ENCODE measurements at regions not wholly inside any gene's neighbourhood (a gene's known extent, or its start where the extent isn't known, plus 50 kb on each side); places are given as distances from the start of the nearest gene placed in this dataset.

- Histone ChIP-seq H3K56ac (replicated peaks; ENCODE audit: insufficient read length, low read depth, low read length) (no peak overlapping the region), H4K8ac (ENCODE audit: extremely low read depth, insufficient read depth, low read length) (no peak overlapping the region), H3K14ac (ENCODE audit: insufficient read length) (no peak overlapping the region), H3K23me2 (ENCODE audit: low read depth, low read length) (no peaks in the 10 kb centered on the region), H3K18ac (ENCODE audit: extremely low read depth, low read length) (no peak overlapping the region), H3K27ac (ENCODE audit: low read depth, low read length) (no peak overlapping the region), H2BK120ac (replicated peaks; ENCODE audit: low read depth, low read length) (no peak overlapping the region), H3K9ac (replicated peaks in 1 of 4; ENCODE audit: extremely low read depth in 1 of 4, low read depth in 3 of 4, low read length in 3 of 4) (no peak overlapping the region), H3K4ac (replicated peaks; ENCODE audit: insufficient read length, low read depth, low read length) (no peak overlapping the region), H3K9me3 (ENCODE audit: insufficient read depth in 2 of 2, low read depth in 1 of 2, low read length in 1 of 2) (no peaks in the 10 kb centered on the region), H3K36me3 (ENCODE audit: control insufficient read depth in 2 of 4, insufficient read depth in 4 of 4, low read length in 3 of 4) (no peaks in the 10 kb centered on the region), H3K4me2 (ENCODE audit: insufficient read depth in 1 of 2, low read depth in 2 of 2, low read length in 2 of 2) (no peak overlapping the region), H3K79me2 (ENCODE audit: control insufficient read depth in 1 of 2, insufficient read depth in 2 of 2, low read length in 2 of 2) (no peaks in the 10 kb centered on the region), H2BK15ac (ENCODE audit: low read length) (no peak overlapping the region), H4K5ac (ENCODE audit: insufficient read length, low read depth, low read length) (no peak overlapping the region), H2BK5ac (ENCODE audit: low read depth, low read length) (no peak overlapping the region), H3K79me1 (ENCODE audit: low read depth, low read length) (no peaks in the 10 kb centered on the region), H3K4me1 (replicated peaks in 1 of 4; ENCODE audit: control insufficient read depth in 3 of 4, insufficient read depth in 4 of 4, low read length in 3 of 4) (no peaks in the 10 kb centered on the region), H2AFZ (ENCODE audit: low read length) (no peak overlapping the region), H3K23ac (ENCODE audit: insufficient read length) (no peak overlapping the region), H4K20me1 (replicated peaks in 1 of 2; ENCODE audit: control insufficient read depth in 1 of 2, insufficient read depth in 2 of 2, low read length in 2 of 2) (no peaks in the 10 kb centered on the region), H3K27me3 (replicated peaks in 1 of 4; ENCODE audit: control insufficient read depth in 3 of 4, extremely low read depth in 1 of 4, insufficient read depth in 3 of 4, low read length in 3 of 4) (no peaks in the 10 kb centered on the region), H2BK12ac (ENCODE audit: low read depth, low read length) (no peak overlapping the region), H2BK20ac (ENCODE audit: low read length) (no peak overlapping the region), H3K4me3 (ENCODE audit: extremely low read depth in 1 of 4, insufficient read depth in 2 of 4, low read depth in 3 of 4, low read length in 4 of 4) (no peak overlapping the region), H4K91ac (replicated peaks; ENCODE audit: insufficient read length, low read length) (no peak overlapping the region), H2AK5ac (ENCODE audit: low read depth, low read length) (no peak overlapping the region)
- CTCF ChIA-PET (ENCODE audit: partially characterized antibody): interaction anchor here (1.0 kb wide), 1 partner anchor 9 kb away, joined by 3 read pairs; no protein-coding TSS in a partner anchor
- POLR2A ChIA-PET (ENCODE audit: partially characterized antibody): no interaction called here
- WGBS, 2 experiments (ENCODE audit: extremely low coverage in 1 of 2, insufficient coverage in 1 of 2, insufficient read length in 1 of 2, insufficient replicate concordance in 2 of 2, low coverage in 1 of 2, low lambda C conversion rate in 2 of 2, missing lambda C conversion rate in 1 of 2): 82% methylated on average over 1 of the region's 1 CpG; no CpG with 5 or more reads in 1 of the 2 experiments
- DNase-seq (ENCODE audit: low read depth in 1 of 2, low spot score in 2 of 2): no peak
- no peak for FAIRE-seq
- TF ChIP-seq SIRT6 (IDR thresholded peaks at IDR 0.05; ENCODE audit: low read length): no peak
- no peak for TF ChIP-seq MAX (IDR thresholded peaks at IDR 0.05)
- TF ChIP-seq TBP (IDR thresholded peaks at IDR 0.05; ENCODE audit: low read depth, low read length): no peak
- no peak for TF ChIP-seq EGR1 (IDR thresholded peaks at IDR 0.05; ENCODE audit: borderline replicate concordance, low read depth, low read length)
- no peak for TF ChIP-seq ZNF274 (IDR thresholded peaks at IDR 0.05; ENCODE audit: borderline replicate concordance, extremely low read depth, low read length)
- TF ChIP-seq ATF2 (IDR thresholded peaks at IDR 0.05; ENCODE audit: low read length): no peak
- TF ChIP-seq TAF1 (IDR thresholded peaks at IDR 0.05; ENCODE audit: low read depth, low read length): no peak
- TF ChIP-seq SP4 (IDR thresholded peaks at IDR 0.05; ENCODE audit: low read length): no peak
- TF ChIP-seq USF2 (IDR thresholded peaks at IDR 0.05; ENCODE audit: low read length): no peak
- no peak for TF ChIP-seq SP1 (IDR thresholded peaks at IDR 0.05; ENCODE audit: low read depth, low read length)
- no peak for TF ChIP-seq JUND (IDR thresholded peaks at IDR 0.05; ENCODE audit: low read length)
- TF ChIP-seq NRF1 (IDR thresholded peaks at IDR 0.05; ENCODE audit: low read depth, low read length): no peak
- no peak for TF ChIP-seq RAD21 (IDR thresholded peaks at IDR 0.05 in 1 of 2, conservative IDR thresholded peaks at IDR 0.05 in 1 of 2; ENCODE audit: low read depth in 2 of 2, low read length in 2 of 2)
Measured at GRCh38 chr2:123085484-123085883, 939.6 kb upstream of the CNTNAP5 start.
